GM12874 (cell line): ENCODE measurements at regions not wholly inside any gene's neighbourhood (a gene's known extent, or its start where the extent isn't known, plus 50 kb on each side); places are given as distances from the start of the nearest gene placed in this dataset.

Source experiments
- CTCF ChIP-seq: IDR thresholded peaks from 2 replicates; pipeline ENCODE4 v1.5.1; 2011; ENCODE audit warnings: low read depth, mild to moderate bottlenecking, control low read depth, low read length, moderate library complexity; ENCODE audit not compliant: insufficient read depth

- TF ChIP-seq CTCF: no peak
Measured at GRCh38 chr18:7349181-7349837, 118.4 kb downstream of the LRRC30 start.

GRCh38 chr18:7358989-7359726 lies 128.3 kb downstream of the LRRC30 start:
- TF ChIP-seq CTCF: no peak

- no peak for TF ChIP-seq CTCF
Measured at GRCh38 chr18:7360606-7361170, 129.8 kb downstream of the LRRC30 start.

GRCh38 chr18:7363338-7363737 lies 132.4 kb downstream of the LRRC30 start:
- TF ChIP-seq CTCF: no peak

- no peak for TF ChIP-seq CTCF
Measured at GRCh38 chr18:7366597-7366996, 135.7 kb downstream of the LRRC30 start.

- no peak for TF ChIP-seq CTCF
Measured at GRCh38 chr18:7367336-7367735, 136.4 kb downstream of the LRRC30 start.

- TF ChIP-seq CTCF: no peak
Measured at GRCh38 chr18:7369006-7369405, 138.1 kb downstream of the LRRC30 start.
